ENCODE measurements at regions not wholly inside any gene's neighbourhood (a gene's known extent, or its start where the extent isn't known, plus 50 kb on each side); places are given as distances from the start of the nearest gene placed in this dataset.

- Histone ChIP-seq H3K9me3 (ENCODE audit: control insufficient read depth in 2 of 2, low read length in 2 of 2) (no peaks in the 10 kb centered on the region), H3K4me1 (ENCODE audit: control insufficient read depth, insufficient read depth, low read length, poor library complexity, severe bottlenecking) (no peaks in the 10 kb centered on the region), H3K27me3 (ENCODE audit: control insufficient read depth, insufficient read depth, low read length) (no peaks in the 10 kb centered on the region), H3K27ac (ENCODE audit: insufficient read depth, low read length, poor library complexity, severe bottlenecking) (no peak overlapping the region), H3K4me3 (ENCODE audit: low read depth, low read length) (no peak overlapping the region), H3K36me3 (ENCODE audit: control insufficient read depth, insufficient read depth, low read length) (no peaks in the 10 kb centered on the region)
- ATAC-seq (ENCODE audit: low read depth in 2 of 2) (no peak), DNase-seq (no peak)
- Mint-ChIP-seq H3K27ac (no peak overlapping the region), H3K9me3 (peaks cover 0 to 5% (median 0%) of the 10 kb centered on the region in 7 donors), H3K4me3 (no peak overlapping the region), H3K27me3 (peaks cover 12% of the 10 kb centered on the region), H3K4me1 (peaks cover 0 to 2% (median under 1%) of the 10 kb centered on the region in 4 donors), H3K36me3 (no peaks in the 10 kb centered on the region)
Observed at GRCh38 chr20:62573817-62574216, 68.5 kb upstream of the SLCO4A1 start.

- H3K27ac Mint-ChIP-seq: no peak overlapping the region
- no peaks in the 10 kb centered on the region for H3K4me1 ChIP-seq (ENCODE audit: control insufficient read depth, insufficient read depth, low read length, poor library complexity, severe bottlenecking)
- ATAC-seq (ENCODE audit: low read depth in 2 of 2): no peak
Observed at GRCh38 chr20:62574230-62574993, 67.9 kb upstream of the SLCO4A1 start.

GRCh38 chr20:62575976-62576722, 66.2 kb upstream of the SLCO4A1 start:
- peaks cover 0 to 5% (median 0%) of the 10 kb centered on the region in 7 donors for H3K9me3 Mint-ChIP-seq
- no peak for ATAC-seq (ENCODE audit: low read depth in 2 of 2)
- H3K27ac Mint-ChIP-seq: no peak overlapping the region
- H3K36me3 ChIP-seq (ENCODE audit: control insufficient read depth, insufficient read depth, low read length): no peaks in the 10 kb centered on the region
- H3K27me3 ChIP-seq (ENCODE audit: control insufficient read depth, insufficient read depth, low read length): peaks cover 2% of the 10 kb centered on the region
- peaks cover 26% of the 10 kb centered on the region for H3K27me3 Mint-ChIP-seq
- H3K4me3 ChIP-seq (ENCODE audit: low read depth, low read length): no peak overlapping the region
- H3K9me3 ChIP-seq (ENCODE audit: control insufficient read depth in 2 of 2, low read length in 2 of 2): no peaks in the 10 kb centered on the region
- H3K4me3 Mint-ChIP-seq: no peak overlapping the region
- no peak for DNase-seq
- peaks cover 0 to 2% (median under 1%) of the 10 kb centered on the region in 4 donors for H3K4me1 Mint-ChIP-seq
- H3K4me1 ChIP-seq (ENCODE audit: control insufficient read depth, insufficient read depth, low read length, poor library complexity, severe bottlenecking): no peaks in the 10 kb centered on the region
- H3K36me3 Mint-ChIP-seq: peaks cover 4% of the 10 kb centered on the region
- H3K27ac ChIP-seq (ENCODE audit: insufficient read depth, low read length, poor library complexity, severe bottlenecking): no peak overlapping the region

More at GRCh38 chr20:62574230-62574993, 67.9 kb upstream of the SLCO4A1 start:
- Mint-ChIP-seq H3K36me3 (peaks cover 4% of the 10 kb centered on the region), H3K27me3 (peaks cover 18% of the 10 kb centered on the region), H3K9me3 (peaks cover 0 to 5% (median 0%) of the 10 kb centered on the region in 7 donors), H3K4me1 (peaks cover 0 to 2% (median under 1%) of the 10 kb centered on the region in 4 donors), H3K4me3 (no peak overlapping the region)
- H3K27ac ChIP-seq (ENCODE audit: insufficient read depth, low read length, poor library complexity, severe bottlenecking): no peak overlapping the region
- H3K4me3 ChIP-seq (ENCODE audit: low read depth, low read length): no peak overlapping the region
- H3K27me3 ChIP-seq (ENCODE audit: control insufficient read depth, insufficient read depth, low read length): peaks cover 2% of the 10 kb centered on the region
- DNase-seq: no peak
- no peaks in the 10 kb centered on the region for H3K9me3 ChIP-seq (ENCODE audit: control insufficient read depth in 2 of 2, low read length in 2 of 2)
- no peaks in the 10 kb centered on the region for H3K36me3 ChIP-seq (ENCODE audit: control insufficient read depth, insufficient read depth, low read length)

- H3K27me3 Mint-ChIP-seq: peaks cover 26% of the 10 kb centered on the region
- ATAC-seq (ENCODE audit: low read depth in 2 of 2) (no peak), DNase-seq (no peak)
- Histone ChIP-seq H3K27ac (ENCODE audit: insufficient read depth, low read length, poor library complexity, severe bottlenecking) (no peak overlapping the region), H3K36me3 (ENCODE audit: control insufficient read depth, insufficient read depth, low read length) (no peaks in the 10 kb centered on the region), H3K4me3 (ENCODE audit: low read depth, low read length) (no peak overlapping the region), H3K27me3 (ENCODE audit: control insufficient read depth, insufficient read depth, low read length) (peaks cover 2% of the 10 kb centered on the region), H3K4me1 (ENCODE audit: control insufficient read depth, insufficient read depth, low read length, poor library complexity, severe bottlenecking) (no peaks in the 10 kb centered on the region), H3K9me3 (ENCODE audit: control insufficient read depth in 2 of 2, low read length in 2 of 2) (no peaks in the 10 kb centered on the region)
- H3K36me3 Mint-ChIP-seq: peaks cover 4% of the 10 kb centered on the region
- no peaks in the 10 kb centered on the region for H3K4me1 Mint-ChIP-seq
- no peak overlapping the region for H3K27ac Mint-ChIP-seq
- peaks cover 0 to 3% (median 0%) of the 10 kb centered on the region in 7 donors for H3K9me3 Mint-ChIP-seq
- H3K4me3 Mint-ChIP-seq: no peak overlapping the region
Observed at GRCh38 chr20:62576815-62577489, 65.4 kb upstream of the SLCO4A1 start.

- DNase-seq: no peak
- H3K27me3 Mint-ChIP-seq: peaks cover 26% of the 10 kb centered on the region
Observed at GRCh38 chr20:62577490-62577836, 64.8 kb upstream of the SLCO4A1 start.

GRCh38 chr20:62578294-62578897, 63.9 kb upstream of the SLCO4A1 start:
- no peaks in the 10 kb centered on the region for H3K4me1 ChIP-seq (ENCODE audit: control insufficient read depth, insufficient read depth, low read length, poor library complexity, severe bottlenecking)
- Mint-ChIP-seq H3K27me3 (peaks cover 34% of the 10 kb centered on the region), H3K4me3 (no peak overlapping the region), H3K4me1 (no peaks in the 10 kb centered on the region), H3K9me3 (peaks cover 0 to 2% (median 0%) of the 10 kb centered on the region in 7 donors), H3K27ac (no peak overlapping the region), H3K36me3 (peaks cover 4% of the 10 kb centered on the region)
- H3K27me3 ChIP-seq (ENCODE audit: control insufficient read depth, insufficient read depth, low read length): peaks cover 2% of the 10 kb centered on the region
- no peak overlapping the region for H3K4me3 ChIP-seq (ENCODE audit: low read depth, low read length)
- no peaks in the 10 kb centered on the region for H3K36me3 ChIP-seq (ENCODE audit: control insufficient read depth, insufficient read depth, low read length)
- no peak overlapping the region for H3K27ac ChIP-seq (ENCODE audit: insufficient read depth, low read length, poor library complexity, severe bottlenecking)
- H3K9me3 ChIP-seq (ENCODE audit: control insufficient read depth in 2 of 2, low read length in 2 of 2): no peaks in the 10 kb centered on the region
- DNase-seq (no peak), ATAC-seq (ENCODE audit: low read depth in 2 of 2) (no peak)

More at GRCh38 chr20:62577490-62577836, 64.8 kb upstream of the SLCO4A1 start:
- no peak overlapping the region for H3K27ac ChIP-seq (ENCODE audit: insufficient read depth, low read length, poor library complexity, severe bottlenecking)
- H3K4me1 ChIP-seq (ENCODE audit: control insufficient read depth, insufficient read depth, low read length, poor library complexity, severe bottlenecking): no peaks in the 10 kb centered on the region
- H3K36me3 ChIP-seq (ENCODE audit: control insufficient read depth, insufficient read depth, low read length): no peaks in the 10 kb centered on the region
- no peaks in the 10 kb centered on the region for H3K9me3 ChIP-seq (ENCODE audit: control insufficient read depth in 2 of 2, low read length in 2 of 2)
- Mint-ChIP-seq H3K9me3 (peaks cover 0 to 2% (median 0%) of the 10 kb centered on the region in 7 donors), H3K36me3 (peaks cover 4% of the 10 kb centered on the region), H3K27ac (no peak overlapping the region), H3K4me3 (no peak overlapping the region), H3K4me1 (no peaks in the 10 kb centered on the region)
- ATAC-seq (ENCODE audit: low read depth in 2 of 2): no peak
- peaks cover 2% of the 10 kb centered on the region for H3K27me3 ChIP-seq (ENCODE audit: control insufficient read depth, insufficient read depth, low read length)
- no peak overlapping the region for H3K4me3 ChIP-seq (ENCODE audit: low read depth, low read length)

GRCh38 chr20:62580052-62580451, 62.3 kb upstream of the SLCO4A1 start:
- Mint-ChIP-seq H3K4me1 (peaks cover 0 to 2% (median 0%) of the 10 kb centered on the region in 4 donors), H3K36me3 (peaks cover 4% of the 10 kb centered on the region), H3K27ac (no peak overlapping the region), H3K4me3 (no peak overlapping the region), H3K27me3 (peaks cover 32% of the 10 kb centered on the region), H3K9me3 (no peaks in the 10 kb centered on the region)
- no peak overlapping the region for H3K27ac ChIP-seq (ENCODE audit: insufficient read depth, low read length, poor library complexity, severe bottlenecking)
- no peak for ATAC-seq (ENCODE audit: low read depth in 2 of 2)
- H3K4me3 ChIP-seq (ENCODE audit: low read depth, low read length): no peak overlapping the region
- no peaks in the 10 kb centered on the region for H3K4me1 ChIP-seq (ENCODE audit: control insufficient read depth, insufficient read depth, low read length, poor library complexity, severe bottlenecking)
- no peaks in the 10 kb centered on the region for H3K9me3 ChIP-seq (ENCODE audit: control insufficient read depth in 2 of 2, low read length in 2 of 2)
- H3K36me3 ChIP-seq (ENCODE audit: control insufficient read depth, insufficient read depth, low read length): no peaks in the 10 kb centered on the region
- peaks cover 2% of the 10 kb centered on the region for H3K27me3 ChIP-seq (ENCODE audit: control insufficient read depth, insufficient read depth, low read length)
- no peak for DNase-seq
